ENCODE measurements at regions not wholly inside any gene's neighbourhood (a gene's known extent, or its start where the extent isn't known, plus 50 kb on each side); places are given as distances from the start of the nearest gene placed in this dataset.

DNA sequence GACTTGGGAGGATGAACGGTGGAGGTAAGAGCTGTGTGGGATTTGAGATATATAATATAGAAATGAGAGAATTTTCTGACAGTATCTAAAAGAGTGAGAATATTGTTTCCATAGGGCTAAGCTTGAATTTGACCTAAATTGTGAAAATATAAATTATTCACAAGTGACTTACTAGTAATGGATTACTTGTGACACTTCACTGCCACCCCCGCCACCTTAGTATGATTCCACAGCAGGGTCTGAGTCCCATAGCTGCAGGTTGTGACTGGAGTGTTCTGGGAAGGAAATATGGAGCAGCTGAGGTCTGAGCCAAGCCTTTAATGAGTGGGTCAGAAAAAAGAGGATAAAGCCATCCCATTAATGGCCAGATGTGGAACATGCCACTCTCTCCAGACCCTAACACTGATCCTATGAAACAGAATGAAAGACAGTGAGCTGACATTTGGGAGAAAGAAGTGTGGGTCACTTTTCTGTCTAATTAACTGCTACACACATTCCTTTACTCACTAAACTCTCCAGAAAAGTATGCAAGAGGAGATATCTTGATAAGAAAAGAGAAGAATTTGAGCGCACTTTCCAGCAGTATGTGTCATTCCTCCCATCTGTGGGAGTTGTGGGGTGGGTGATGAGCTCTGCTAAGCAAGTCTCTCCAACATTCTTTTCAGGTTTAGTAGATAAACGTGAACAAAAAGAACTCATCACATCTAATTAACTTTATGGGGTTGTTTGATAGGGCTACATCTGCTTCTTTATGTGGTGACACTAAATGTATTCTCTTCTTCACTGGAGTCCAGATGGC lies 1193.4 kb downstream of the SORCS3 start:
- H3K4me3 ChIP-seq (ENCODE audit: low read depth, low read length): no peak overlapping the region
- TF ChIP-seq, protein P1, sequence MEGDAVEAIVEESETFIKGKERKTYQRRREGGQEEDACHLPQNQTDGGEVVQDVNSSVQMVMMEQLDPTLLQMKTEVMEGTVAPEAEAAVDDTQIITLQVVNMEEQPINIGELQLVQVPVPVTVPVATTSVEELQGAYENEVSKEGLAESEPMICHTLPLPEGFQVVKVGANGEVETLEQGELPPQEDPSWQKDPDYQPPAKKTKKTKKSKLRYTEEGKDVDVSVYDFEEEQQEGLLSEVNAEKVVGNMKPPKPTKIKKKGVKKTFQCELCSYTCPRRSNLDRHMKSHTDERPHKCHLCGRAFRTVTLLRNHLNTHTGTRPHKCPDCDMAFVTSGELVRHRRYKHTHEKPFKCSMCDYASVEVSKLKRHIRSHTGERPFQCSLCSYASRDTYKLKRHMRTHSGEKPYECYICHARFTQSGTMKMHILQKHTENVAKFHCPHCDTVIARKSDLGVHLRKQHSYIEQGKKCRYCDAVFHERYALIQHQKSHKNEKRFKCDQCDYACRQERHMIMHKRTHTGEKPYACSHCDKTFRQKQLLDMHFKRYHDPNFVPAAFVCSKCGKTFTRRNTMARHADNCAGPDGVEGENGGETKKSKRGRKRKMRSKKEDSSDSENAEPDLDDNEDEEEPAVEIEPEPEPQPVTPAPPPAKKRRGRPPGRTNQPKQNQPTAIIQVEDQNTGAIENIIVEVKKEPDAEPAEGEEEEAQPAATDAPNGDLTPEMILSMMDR (IDR thresholded peaks at IDR 0.05; ENCODE audit: borderline replicate concordance, insufficient read depth, low read depth, low read length): no peak

DNA sequence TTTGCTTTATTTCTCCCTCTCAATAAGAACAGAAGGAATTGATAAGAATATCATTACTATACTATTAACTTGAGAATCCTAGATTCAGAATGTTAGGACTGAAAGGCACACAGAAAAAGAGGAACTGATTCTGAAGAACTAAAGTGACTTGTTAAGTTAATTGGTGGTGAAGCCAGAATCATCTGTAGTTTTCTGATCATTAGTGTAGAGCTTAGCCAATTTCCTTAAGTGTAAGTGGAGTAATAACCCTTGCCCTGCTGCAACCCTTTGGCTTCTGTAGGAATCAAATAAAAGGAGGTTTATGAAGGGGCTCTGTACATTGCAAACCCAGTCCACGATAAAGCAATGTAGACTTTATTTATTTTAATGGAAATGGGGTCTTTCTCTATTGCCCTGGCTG lies 1186.0 kb downstream of the SORCS3 start:
- no peak overlapping the region for H3K4me3 ChIP-seq (ENCODE audit: low read depth, low read length)
- TF ChIP-seq, protein P1 (IDR thresholded peaks at IDR 0.05; ENCODE audit: borderline replicate concordance, insufficient read depth, low read depth, low read length): no peak

DNA sequence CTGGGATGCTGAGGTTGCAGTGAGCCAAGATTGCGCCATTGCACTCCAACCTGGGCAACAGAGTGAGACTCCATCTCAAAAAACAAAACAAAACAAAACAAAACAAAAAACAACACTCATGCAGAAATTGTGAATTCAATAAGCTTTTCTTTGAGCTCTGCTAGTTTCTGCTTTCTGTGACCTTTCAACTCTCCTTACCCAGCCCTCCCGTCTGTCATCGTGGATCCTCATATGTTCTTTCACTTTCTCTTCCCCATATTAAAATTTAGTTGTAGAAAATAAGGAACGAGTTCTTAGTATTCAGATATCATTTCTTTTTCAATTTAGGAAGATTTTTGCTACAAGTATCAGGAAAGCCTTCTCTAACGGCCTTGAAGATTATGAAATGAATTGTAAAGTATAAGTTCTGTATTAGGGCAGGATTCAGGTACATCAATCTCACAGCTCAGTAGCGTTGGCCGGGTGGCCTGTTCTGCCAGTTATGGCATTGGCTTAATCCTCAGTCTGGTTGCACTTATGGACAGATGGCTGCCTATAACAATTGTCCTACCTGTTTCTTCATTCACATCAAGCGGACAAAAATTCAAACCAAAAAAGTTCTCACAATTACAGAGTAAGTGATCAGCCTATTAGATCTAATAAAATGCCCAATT lies 1167.0 kb downstream of the SORCS3 start:
- TF ChIP-seq, protein P1 (IDR thresholded peaks at IDR 0.05; ENCODE audit: borderline replicate concordance, insufficient read depth, low read depth, low read length): no peak
- no peak overlapping the region for H3K4me3 ChIP-seq (ENCODE audit: low read depth, low read length)

DNA sequence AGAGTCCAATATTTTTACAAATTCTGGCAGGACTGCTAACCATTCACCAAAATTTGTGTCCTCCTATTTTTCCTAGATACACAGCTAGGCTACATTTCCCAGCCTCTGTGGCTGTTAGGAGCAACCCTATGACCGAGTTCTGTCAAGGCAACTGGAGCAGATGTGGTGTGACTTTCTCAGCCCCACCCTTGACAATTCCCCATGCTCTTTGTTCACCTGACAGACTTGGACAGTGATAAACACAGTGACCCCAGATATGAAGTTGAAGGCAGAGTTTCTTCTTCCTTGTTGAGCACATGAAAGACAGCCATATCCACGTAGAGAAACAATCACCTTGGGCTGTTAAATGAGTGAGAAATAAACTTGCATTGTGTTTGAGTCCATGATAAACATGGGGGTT lies 1162.1 kb downstream of the SORCS3 start:
- TF ChIP-seq, protein P1 (IDR thresholded peaks at IDR 0.05; ENCODE audit: borderline replicate concordance, insufficient read depth, low read depth, low read length): no peak
- no peak overlapping the region for H3K4me3 ChIP-seq (ENCODE audit: low read depth, low read length)

DNA sequence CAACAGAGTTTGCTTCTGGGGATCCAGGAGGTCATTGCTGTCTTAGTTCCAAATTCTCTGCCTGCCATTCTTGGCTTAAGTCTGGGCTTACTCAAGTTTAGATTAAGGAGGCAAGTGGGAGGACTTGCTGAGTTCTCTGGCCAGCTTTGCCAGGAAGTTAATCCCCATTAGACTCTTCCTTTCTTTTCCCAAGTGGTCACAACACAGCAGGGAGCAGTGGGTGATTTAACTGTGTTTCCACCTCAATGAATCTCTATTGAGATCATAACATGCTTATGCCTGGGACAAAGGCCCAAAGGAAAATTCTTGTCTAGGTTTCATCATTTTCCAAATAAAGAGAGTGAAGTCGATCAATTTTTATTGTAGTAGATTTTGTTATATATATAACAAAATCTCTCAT lies 1159.6 kb downstream of the SORCS3 start:
- TF ChIP-seq, protein P1 (IDR thresholded peaks at IDR 0.05; ENCODE audit: borderline replicate concordance, insufficient read depth, low read depth, low read length): no peak
- H3K4me3 ChIP-seq (ENCODE audit: low read depth, low read length): no peak overlapping the region

DNA sequence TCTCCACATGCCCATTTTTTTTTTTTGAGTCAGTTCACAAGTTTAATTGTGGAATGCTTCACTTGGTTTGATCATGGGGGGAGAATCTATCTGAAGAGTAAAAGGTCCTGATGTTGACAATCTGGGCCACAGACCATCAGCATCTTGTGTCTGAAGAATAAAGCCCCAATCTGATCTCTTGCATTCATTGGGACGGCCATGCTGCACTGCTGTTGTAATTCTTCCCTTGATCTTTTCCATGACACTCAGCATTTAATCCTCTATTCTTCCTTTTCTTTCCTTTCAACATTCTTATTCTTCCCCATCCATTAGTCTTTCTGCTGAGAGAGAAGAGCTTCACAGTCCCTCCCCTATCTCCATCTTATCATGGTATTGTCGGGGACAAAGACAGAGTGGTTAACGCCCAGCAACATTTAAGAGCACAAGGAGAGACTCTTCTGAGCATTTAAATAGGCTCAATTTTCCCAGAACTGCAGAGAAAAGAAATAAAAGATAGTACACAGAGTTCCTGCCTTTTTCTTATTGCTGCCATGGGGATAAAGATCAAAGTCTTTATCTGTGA lies 1157.3 kb downstream of the SORCS3 start:
- TF ChIP-seq, protein P1 (IDR thresholded peaks at IDR 0.05; ENCODE audit: borderline replicate concordance, insufficient read depth, low read depth, low read length): no peak
- no peak overlapping the region for H3K4me3 ChIP-seq (ENCODE audit: low read depth, low read length)

Measured in GM12875 (cell line).